ENCODE measurements at regions not wholly inside any gene's neighbourhood (a gene's known extent, or its start where the extent isn't known, plus 50 kb on each side); places are given as distances from the start of the nearest gene placed in this dataset.

GRCh38 chr2:42863320-42863719, 70.9 kb upstream of the HAAO start:
- DNase-seq (ENCODE audit: low spot score) (no peak), FAIRE-seq (no peak)

GRCh38 chr2:42862669-42863185, 70.3 kb upstream of the HAAO start:
- no peak for FAIRE-seq
- DNase-seq (ENCODE audit: low spot score), result no peak

DNA sequence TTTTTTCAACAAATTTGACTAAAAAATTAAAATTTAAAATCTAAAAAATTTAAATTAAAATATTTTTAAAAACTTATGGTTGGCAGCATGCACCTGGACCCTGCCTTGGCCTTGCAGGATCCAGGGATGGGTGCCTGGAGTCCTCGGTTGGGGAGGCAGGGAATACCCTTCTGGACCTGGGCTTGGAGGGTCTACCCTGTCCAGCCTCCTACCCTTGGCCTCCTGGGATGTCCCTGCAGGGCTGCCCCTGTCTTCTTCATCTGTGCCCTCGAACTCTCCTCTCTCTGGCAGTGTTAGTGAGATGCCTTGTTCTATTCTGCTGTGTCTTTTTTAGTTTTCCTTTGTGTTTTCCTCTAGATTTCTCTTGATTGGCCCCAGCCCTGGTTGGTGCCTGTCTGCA, 68.9 kb upstream of the HAAO start:
- DNase-seq (ENCODE audit: low spot score), result no peak
- FAIRE-seq, result no peak

- FAIRE-seq (no peak), DNase-seq (ENCODE audit: low spot score) (no peak)
Observed at GRCh38 chr2:42860319-42861094, 68.1 kb upstream of the HAAO start.

DNA sequence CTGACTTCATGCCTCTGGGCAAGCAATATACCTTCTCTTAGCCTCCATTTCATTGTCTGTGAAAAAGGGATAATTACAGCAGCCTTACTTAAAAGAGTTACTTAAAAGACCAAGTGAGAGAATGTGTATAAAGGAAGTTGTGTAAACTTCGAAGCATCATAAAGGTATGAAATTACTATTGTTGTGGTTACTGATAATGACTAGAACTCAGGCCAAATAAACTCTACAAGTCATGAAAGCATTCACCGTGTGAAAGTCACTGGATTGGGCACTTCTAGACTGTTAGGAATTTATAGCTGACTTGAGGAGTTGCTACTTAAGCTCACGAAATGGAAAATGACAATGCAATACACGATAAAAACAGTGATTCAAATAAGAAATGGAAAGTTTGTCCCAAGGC, 67.4 kb upstream of the HAAO start:
- FAIRE-seq, result no peak
- no peak for DNase-seq (ENCODE audit: low spot score)

DNA sequence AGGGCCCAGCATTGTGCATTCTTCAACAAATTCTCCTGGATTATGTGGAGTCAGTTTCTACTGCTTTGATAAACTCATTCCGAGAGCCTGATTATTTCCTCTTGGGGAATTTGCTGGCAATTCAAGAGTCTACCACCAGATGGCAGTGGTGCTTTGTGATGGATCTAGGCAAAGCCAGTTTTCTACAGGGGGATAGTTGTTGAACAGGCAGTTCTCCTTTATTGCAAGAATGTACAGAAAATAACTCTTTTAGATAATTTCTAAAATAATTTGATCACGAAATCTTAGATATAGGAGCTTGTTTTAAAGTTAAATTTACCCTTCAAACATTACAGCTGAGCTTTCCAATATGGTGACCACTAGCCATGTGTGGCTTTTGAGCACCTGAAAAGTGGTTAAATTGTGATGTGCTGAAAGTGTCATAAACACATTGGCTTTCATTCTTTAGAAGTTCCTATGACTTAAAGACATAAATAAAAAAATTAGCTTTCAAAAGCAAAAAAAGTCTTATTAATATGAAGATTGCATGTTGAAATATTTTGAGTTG, 66.7 kb upstream of the HAAO start:
- DNase-seq (ENCODE audit: low spot score) (peak; percentile 73), FAIRE-seq (no peak)

DNA sequence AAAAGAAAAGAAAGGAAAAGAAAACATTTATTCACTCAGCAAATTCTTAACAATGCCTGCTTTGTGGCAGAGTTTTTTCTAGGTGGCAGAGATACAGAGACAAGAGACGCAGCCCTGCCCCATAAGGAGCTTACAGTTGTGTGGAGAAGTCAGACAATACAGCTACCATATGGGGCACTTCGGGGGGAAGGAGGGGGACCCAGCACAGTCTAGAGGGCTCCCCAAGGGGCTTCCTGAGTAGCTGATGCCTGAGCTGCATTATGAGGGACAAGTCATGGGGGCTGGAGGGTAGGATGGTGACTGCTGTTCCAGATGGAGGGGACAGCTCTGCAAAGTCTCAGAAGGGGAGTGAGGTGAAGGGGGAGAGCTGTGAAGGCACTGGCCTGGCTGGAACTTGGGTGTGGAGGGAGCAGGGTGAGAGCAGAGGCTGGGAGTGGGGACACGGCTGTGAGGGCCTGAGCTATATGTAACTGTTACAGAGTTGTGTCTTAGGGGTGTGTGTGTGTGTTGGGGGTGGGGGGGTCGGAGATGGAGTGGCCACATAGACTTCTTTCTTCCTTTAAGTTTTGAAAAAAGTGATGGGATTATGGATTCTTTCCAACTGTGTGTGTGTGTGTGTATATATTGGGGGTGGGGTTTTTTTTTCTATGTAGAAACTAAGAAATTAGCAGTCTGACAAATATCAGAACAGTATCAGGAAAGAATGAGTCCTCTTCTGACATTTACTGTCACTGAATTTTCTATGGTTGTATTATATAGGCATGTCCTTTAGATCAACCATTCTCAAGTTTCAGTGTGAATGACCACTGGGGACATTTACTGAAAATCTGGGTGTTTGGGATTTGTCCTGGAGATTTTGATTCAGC, 66.0 kb upstream of the HAAO start:
- FAIRE-seq (no peak), DNase-seq (ENCODE audit: low spot score) (no peak)

- no peak for DNase-seq (ENCODE audit: low spot score)
- no peak for FAIRE-seq
Observed at GRCh38 chr2:42856891-42857632, 64.7 kb upstream of the HAAO start.

DNA sequence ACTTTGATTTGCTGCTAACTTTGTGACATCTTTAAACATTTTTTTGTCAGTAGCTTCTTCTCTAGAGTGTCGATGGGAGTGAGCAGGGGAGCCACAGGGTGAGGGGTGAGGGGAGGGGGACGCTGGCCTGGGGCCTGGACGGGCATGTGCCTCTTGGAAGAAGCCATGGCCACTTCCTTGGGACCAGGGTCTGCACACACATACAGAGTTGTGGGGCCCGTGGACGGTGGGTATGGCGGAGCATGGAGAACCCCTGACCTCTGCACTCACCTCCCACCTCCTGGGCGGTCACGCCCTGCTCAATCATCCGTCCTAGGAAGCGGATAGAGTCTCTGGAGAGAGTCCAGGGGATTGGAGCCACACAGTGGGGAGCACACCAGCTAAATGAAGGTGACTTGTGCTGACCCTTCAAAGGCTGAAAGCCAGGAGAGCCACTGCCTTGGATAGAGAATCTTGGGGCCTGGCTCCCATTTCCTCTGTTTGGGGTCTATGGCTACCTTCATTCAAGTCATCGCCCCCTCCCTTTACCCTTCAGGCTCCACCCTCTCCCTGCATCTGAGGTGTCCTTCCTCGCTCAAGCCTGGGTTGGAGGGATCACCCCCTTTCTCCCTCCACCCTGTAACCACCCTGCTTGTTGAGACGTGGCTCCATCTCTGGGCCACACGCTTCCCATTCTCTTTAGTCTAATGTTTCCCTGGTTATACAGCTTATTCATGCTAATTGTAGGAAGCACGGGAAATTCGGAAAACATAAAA, 63.9 kb upstream of the HAAO start:
- FAIRE-seq (peak; percentile 17), DNase-seq (ENCODE audit: low spot score) (no peak)

DNA sequence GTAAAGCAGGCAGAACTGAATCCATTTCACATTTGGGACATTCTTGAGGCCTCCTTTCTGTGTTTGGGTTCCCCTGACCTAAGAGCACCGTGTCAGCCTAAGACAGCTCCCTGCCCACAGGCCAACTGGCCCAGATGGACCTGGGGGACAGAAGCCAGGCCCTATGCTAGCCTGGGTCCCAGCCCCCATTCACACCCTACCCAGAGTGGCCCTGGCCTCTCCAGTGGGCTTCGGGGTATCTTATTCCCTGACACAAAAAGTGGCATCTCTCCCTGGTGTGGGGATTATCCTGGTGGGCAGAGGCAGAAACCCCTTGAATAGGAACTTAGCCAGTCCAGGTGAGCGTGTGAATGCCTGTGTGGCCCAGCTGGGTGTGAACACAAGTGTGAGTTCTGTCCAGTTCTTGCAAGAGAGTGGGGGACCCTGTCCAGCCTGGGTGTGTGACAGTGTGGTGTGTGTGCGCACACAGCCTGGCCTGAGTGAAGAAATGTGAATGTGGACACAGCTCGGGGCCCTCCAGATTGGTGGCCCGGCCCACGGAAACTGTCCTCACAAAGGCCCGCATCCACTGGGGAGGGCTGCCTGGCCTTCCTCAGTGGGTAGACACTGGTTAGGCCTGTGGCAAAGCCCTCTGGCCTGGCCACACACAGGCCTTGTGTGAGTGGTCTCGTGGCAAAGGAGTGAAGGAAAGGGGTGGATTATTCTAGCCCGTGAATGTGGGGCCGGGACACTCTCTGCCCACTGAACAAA, 63.0 kb upstream of the HAAO start:
- FAIRE-seq, result no peak
- no peak for DNase-seq (ENCODE audit: low spot score)

- no peak for FAIRE-seq
- DNase-seq (ENCODE audit: low spot score), result no peak
Observed at GRCh38 chr2:42854207-42854818, 61.9 kb upstream of the HAAO start.

GRCh38 chr2:42853549-42854206, 61.3 kb upstream of the HAAO start:
- peak; percentile 78 for FAIRE-seq
- DNase-seq (ENCODE audit: low spot score), result no peak

DNA sequence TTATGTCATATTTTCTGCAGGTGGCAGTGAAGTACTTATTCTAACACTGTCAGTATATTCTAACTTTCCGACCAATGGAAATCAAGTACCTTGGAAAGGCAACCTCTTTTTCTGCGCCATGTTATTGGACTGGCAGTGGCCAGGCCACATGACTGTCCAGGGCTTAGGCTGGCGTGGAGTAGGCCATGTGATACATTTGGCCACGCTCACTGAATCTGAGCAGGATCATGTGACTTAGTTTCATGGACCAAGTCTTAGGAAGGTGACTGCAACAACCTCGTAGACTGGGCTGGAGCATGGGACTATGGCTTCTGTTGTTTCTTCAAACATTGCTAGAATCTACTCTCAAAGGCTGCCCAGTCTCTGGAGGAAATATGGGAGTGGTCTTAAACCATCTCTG, 60.4 kb upstream of the HAAO start:
- DNase-seq (ENCODE audit: low spot score), result no peak
- no peak for FAIRE-seq

GRCh38 chr2:42851740-42852250, 59.4 kb upstream of the HAAO start:
- FAIRE-seq (no peak), DNase-seq (ENCODE audit: low spot score) (no peak)

DNA sequence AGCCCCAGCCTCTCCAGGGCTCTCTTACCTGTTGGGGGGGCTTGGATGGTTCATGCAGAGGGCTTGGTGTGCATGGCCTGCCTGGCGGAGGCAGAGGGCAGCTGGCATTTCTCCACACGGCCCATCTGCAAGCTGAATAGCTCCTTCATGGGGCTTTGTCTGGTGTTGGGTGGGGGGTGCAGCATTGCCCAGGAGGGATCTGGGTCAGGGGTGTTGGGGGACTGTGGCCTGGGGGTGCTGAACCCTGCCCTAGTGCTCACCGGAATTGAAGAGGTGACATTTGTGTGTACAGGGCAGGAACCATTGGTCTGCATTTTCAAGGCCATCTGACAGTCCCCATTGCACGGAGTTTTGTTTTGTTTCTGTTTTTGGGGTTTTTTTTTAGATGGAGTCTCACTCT, 58.8 kb upstream of the HAAO start:
- no peak for FAIRE-seq

DNA sequence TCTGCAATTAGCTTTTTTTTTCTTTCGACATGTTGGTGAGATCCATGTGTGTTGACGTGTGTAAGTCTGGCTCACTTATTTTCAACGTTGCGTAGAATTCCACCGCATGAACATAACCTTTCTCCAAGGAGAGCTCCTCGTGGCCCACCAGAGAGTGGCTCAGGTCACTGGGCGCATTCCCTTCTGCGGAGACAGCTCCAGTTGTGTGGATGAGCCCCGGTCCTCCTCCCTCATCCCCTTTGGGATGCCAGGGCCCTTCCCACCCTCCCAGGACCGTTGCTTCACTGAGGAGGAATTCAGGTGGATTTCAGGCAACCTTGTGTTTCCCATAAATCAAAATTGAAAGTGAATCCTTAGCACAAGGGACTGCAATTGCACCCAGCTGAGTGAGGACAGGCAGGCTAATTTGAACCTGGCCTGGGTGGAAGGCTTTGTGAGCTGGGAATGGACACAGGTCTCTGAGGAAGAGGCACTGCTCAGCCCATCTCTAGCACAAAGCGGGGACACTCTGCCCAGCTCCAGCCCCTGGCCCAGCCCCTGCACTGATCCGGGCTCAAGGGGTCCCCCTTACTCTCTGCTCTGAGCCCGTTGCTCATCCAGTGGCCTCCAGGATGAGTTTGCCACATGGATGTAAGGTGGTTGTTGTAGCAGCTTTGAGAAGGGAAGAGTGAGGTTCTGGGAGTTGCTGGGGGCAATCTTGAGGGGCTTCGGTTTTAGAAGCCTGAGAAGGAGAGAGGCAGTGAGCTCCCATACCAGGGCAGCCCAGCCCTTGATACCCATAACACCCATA, 57.8 kb upstream of the HAAO start:
- FAIRE-seq, result no peak

More for the DNA sequence above, 58.8 kb upstream of the HAAO start:
- DNase-seq (ENCODE audit: low spot score), result no peak

DNA sequence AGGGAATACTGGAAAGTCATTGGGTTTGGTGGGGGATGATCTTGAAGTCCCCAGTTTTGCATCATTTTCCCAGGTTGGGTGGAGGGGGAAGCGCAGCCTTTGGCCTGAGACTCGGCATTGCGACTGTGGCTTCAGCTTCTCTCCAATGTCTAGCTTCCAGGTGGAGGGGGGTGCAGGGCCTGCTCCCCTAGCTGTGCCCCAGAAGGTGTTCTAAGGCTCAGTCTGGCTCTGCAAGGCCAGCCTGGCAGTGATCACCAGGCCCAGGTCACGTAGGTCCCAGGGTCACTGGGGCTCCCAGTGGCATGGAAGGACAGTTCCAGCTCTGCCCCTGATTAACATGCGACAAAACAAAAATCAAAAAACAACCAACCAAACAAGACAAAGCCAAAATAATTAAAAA, 56.9 kb upstream of the HAAO start:
- no peak for FAIRE-seq
- no peak for DNase-seq (ENCODE audit: low spot score)

More for the DNA sequence above, 57.8 kb upstream of the HAAO start:
- DNase-seq (ENCODE audit: low spot score), result no peak

DNA sequence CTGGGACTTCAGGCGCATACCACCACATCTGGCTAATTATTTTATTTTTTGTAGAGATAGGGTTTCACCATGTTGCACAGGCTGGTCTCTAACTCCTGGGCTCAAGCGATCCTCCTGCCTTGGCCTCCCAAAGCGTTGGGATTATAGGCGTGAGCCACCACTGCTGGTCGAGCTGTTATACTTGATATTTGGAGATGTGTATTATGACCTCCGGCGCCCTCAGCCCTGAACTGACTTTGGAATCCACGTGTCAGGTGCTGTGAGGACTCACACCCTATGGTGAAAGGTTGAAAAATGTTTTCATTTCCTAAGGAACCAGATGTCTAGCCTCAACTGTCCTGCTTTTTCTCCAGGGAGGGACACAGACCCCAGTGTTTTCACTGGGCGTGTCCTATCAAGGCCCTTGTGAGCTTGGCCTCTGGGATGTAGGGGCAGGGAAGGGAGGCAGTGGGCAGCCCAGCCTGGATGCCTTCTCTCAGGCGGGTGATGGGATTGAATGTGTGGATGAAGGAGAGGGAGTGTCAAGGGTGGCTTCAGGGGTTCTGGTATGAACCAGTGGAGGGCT, 56.4 kb upstream of the HAAO start:
- DNase-seq (ENCODE audit: low spot score) (no peak), FAIRE-seq (no peak)

All from urothelium cell line (cell line).